Activated naive CD4-positive, alpha-beta T cell treated with anti-CD3 and anti-CD28 coated beads, Interleukin-2, amount 50 U/mL, for 72 hours (primary cell): ENCODE measurements at regions not wholly inside any gene's neighbourhood (a gene's known extent, or its start where the extent isn't known, plus 50 kb on each side); places are given as distances from the start of the nearest gene placed in this dataset.

Source experiments
- ATAC-seq, 2 donors: fragments of 150-1000 bp; cut with Tn5 transposase; 2 replicates each; pipeline ENCODE4 v1.10.0; 2021; ENCODE audit warnings: mild to moderate bottlenecking in 2 of 2, moderate library complexity in 2 of 2
- DNase-seq, 2 donors: peaks; one replicate each; pipeline ENCODE4 v3.0.0; 2021 to 2022; ENCODE audit warnings: low spot score in 2 of 2
- H3K27ac Mint-ChIP-seq, 2 donors: one replicate each; pipeline ENCODE4 v1.8.0; 2022; ENCODE audit warnings: mild to moderate bottlenecking in 2 of 2, mixed read lengths in 2 of 2
- H3K36me3 Mint-ChIP-seq, 2 donors: one replicate each; pipeline ENCODE4 v1.8.0; 2022; ENCODE audit warnings: mixed read lengths in 2 of 2
- H3K9me3 Mint-ChIP-seq, 2 donors: one replicate each; pipeline ENCODE4 v1.8.0; 2022; ENCODE audit warnings: mixed read lengths in 2 of 2

DNA sequence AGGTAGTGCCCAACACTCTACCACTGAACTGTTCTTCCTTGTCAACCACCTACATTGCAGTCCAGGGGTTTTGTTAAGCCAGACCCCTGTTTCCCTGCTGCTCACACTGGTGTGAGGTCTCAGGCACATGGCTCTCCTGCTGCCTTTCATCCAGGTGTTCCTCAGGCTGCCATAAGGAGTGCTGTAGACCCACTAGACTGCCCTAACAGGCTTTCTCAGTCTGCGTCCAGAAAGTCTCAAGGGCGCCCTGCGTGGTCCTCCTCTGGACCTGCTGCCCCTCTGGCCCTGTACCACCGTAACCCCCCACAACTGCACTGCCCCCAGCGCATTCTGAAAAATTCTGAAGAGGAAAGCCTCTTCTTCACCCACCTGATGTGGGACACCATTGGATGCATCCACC is 225.7 kb upstream of the ANKRD30A start:
- no peaks in the 10 kb centered on the region for H3K36me3 Mint-ChIP-seq
- H3K9me3 Mint-ChIP-seq: peaks cover 6 to 15% of the 10 kb centered on the region in 2 donors
- H3K27ac Mint-ChIP-seq: no peak overlapping the region
- ATAC-seq: no peak
- DNase-seq: no peak

DNA sequence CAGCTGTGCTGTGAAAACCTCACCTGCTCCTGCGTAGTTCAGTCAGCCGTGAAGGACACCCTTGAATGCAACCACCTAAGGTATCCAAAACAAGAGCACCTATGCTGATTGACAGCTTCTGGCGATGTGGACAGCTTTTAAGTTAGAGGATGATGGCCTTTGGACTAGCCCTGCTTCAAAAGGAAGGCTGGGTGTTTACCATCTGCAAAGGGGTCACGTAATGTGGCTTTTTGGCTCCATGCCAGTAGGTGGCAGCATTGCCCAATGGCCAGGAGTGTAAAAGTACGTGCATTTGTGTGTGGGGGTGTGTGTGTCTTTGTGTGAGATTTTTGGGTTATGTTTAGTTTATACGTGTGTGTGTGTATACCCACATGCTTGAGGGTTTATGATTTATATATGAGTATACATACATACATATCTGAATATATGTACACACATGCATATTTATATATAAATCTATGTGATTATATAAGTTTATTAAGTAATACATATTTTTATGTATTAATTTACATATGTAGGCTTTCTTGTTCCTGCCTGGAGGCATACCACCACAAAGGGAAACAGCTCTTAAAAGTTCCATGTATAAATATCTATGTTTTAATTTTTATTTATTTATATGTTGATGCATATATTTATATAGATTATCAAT is 236.3 kb upstream of the ANKRD30A start:
- H3K36me3 Mint-ChIP-seq: no peaks in the 10 kb centered on the region
- ATAC-seq: peak; percentile 52 to 53
- H3K27ac Mint-ChIP-seq: no peak overlapping the region
- DNase-seq: peak in 1 of 2 donors; percentile 56
- no peaks in the 10 kb centered on the region for H3K9me3 Mint-ChIP-seq

DNA sequence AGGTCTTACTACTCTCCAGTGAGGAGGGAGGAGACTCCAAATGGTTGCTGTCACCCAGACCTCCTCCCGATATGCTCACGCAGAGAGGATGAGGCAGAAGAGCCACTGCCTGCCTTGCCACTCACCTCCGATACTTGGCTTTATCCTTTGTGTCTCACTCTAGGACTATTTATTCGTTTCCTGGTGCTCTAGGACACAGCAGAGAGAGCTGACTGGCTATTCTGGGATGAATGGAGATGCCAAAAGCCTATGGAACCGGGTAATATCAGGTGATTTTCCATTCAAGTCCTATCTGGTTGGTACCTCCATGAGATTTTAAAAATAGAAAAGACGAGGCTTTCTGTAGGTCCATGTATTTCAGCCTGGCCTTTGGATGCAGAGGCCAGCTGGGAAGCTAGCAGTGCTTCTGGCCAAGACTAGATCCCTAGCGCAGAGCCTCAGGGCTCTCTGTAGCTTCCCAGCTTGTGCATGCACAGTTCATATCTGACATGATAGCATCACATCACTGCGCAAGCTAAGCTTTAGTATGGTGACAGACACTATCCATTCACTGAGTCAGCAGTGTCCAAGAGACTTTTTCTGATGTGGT is 239.0 kb upstream of the ANKRD30A start:
- H3K9me3 Mint-ChIP-seq: no peaks in the 10 kb centered on the region

GRCh38 chr10:36885746-36886145 is 239.7 kb upstream of the ANKRD30A start:
- DNase-seq (no peak), ATAC-seq (no peak)
- Mint-ChIP-seq H3K36me3 (no peaks in the 10 kb centered on the region), H3K9me3 (no peaks in the 10 kb centered on the region), H3K27ac (no peak overlapping the region)

More for the DNA sequence above, 239.0 kb upstream of the ANKRD30A start:
- Mint-ChIP-seq H3K27ac (no peak overlapping the region), H3K36me3 (no peaks in the 10 kb centered on the region)
- DNase-seq (no peak), ATAC-seq (no peak)

DNA sequence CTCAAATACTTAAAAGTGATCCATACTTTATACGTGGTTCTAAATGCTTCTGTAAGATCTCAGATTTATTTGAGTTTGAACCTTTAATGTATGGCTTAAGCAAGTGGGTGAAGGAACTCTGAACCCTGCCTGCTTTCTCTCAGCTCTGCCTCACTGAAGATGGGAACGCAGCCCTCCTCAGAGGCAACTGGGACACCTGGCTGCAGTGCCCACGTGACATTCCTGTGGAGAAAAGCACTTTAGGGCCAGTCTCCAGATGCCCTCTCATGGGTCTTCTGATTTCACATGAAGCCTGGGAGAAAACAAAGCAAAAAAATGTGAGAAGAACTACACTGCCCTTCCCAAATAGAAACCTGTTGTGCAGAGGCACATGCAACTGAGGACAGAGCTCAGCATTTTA is 242.6 kb upstream of the ANKRD30A start:
- Mint-ChIP-seq H3K9me3 (no peaks in the 10 kb centered on the region), H3K36me3 (no peaks in the 10 kb centered on the region)

GRCh38 chr10:36880898-36881297 is 244.5 kb upstream of the ANKRD30A start:
- no peak for DNase-seq
- H3K36me3 Mint-ChIP-seq: no peaks in the 10 kb centered on the region
- H3K9me3 Mint-ChIP-seq: no peaks in the 10 kb centered on the region
- ATAC-seq: no peak
- no peak overlapping the region for H3K27ac Mint-ChIP-seq

More for the DNA sequence above, 242.6 kb upstream of the ANKRD30A start:
- ATAC-seq: no peak
- no peak overlapping the region for H3K27ac Mint-ChIP-seq
- no peak for DNase-seq

DNA sequence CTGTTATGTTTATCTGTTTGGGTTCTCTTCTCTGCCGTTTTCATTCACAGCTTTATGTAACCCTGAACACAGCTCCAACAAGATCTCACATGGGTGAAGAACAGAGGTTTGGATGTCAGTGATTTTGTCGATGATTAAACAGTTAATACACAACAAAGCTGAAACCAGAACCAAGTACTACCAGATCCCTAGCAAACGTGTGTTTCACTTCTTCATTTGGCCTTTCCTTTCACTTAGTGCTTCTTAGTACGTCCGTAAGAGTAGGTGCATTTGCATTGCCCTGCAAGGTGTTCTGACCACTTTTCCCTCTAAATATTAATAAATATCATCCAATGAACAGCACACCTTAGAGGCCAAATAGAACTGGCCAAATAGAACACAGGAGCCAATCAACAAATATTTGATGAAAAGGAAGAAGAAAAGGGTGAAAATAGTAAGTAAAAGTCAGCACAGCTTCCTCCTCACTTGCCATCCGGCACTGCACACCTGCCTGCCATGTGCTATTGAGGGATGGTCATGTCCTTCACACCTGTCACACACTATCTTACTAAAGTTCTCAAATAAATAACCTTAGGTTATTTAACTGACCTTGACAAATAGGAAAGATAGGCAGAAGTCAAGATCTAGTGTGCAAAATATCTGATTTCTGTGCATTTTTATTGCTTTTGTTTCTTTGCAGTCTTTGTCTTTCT is 252.6 kb upstream of the ANKRD30A start:
- Mint-ChIP-seq H3K27ac (no peak overlapping the region), H3K36me3 (no peaks in the 10 kb centered on the region), H3K9me3 (no peaks in the 10 kb centered on the region)
- DNase-seq (no peak), ATAC-seq (no peak)

DNA sequence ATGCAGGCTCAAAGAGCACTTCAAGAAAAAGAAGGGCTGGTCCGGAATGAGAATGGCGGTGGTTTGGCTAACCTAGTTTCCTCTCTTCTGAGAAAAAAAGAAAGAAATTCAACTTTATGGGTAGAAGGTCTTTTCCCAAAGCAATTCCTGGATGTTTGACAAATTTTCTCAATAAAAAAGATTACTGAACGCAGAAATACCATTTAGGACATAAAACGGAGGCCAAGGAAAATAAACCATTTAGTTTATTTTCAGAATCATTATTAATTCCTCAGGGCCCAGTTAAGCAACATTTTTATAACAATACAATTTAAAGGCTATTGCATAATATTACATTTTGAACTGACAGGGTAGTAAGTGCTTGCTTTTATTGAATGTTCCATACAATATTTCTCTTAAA is 284.6 kb upstream of the ANKRD30A start:
- peaks cover 11 to 15% of the 10 kb centered on the region in 2 donors for H3K9me3 Mint-ChIP-seq
- H3K27ac Mint-ChIP-seq: no peak overlapping the region
- DNase-seq: no peak
- peaks cover 0 to 5% of the 10 kb centered on the region in 2 donors for H3K36me3 Mint-ChIP-seq
- ATAC-seq: no peak

DNA sequence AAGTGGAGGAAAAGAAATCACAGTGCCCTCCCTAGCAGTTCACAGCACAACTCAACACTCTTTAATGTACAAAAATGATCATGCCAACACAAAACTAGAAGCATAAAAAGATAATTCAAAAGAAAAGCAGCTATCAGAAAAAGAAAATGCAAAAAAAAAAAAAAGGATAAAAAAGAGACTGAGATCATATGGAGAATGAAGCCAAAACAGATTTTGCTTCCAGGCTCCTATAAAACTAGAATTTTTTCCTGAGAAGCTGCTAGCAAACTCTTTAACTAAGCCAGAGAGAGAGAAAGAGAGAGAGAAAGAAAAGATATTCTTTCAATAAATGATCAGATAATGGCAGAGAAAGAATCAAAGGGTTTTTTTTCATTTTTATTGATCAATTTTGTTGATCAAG is 288.0 kb upstream of the ANKRD30A start:
- Mint-ChIP-seq H3K27ac (no peak overlapping the region), H3K36me3 (peaks cover 0 to 5% of the 10 kb centered on the region in 2 donors), H3K9me3 (peaks cover 11 to 15% of the 10 kb centered on the region in 2 donors)
- DNase-seq: no peak
- no peak for ATAC-seq

- Mint-ChIP-seq H3K36me3 (no peaks in the 10 kb centered on the region), H3K27ac (no peak overlapping the region), H3K9me3 (peaks cover 8 to 17% of the 10 kb centered on the region in 2 donors)
- ATAC-seq (no peak), DNase-seq (no peak)
These were observed 305.6 kb upstream of the ANKRD30A start for GRCh38 chr10:36819781-36820180.

GRCh38 chr10:36817898-36818297 is 307.5 kb upstream of the ANKRD30A start:
- ATAC-seq (no peak), DNase-seq (no peak)
- Mint-ChIP-seq H3K9me3 (peaks cover 11 to 12% of the 10 kb centered on the region in 2 donors), H3K27ac (no peak overlapping the region), H3K36me3 (no peaks in the 10 kb centered on the region)

GRCh38 chr10:36808625-36809362 is 316.6 kb upstream of the ANKRD30A start:
- DNase-seq: no peak
- H3K27ac Mint-ChIP-seq: no peak overlapping the region
- no peaks in the 10 kb centered on the region for H3K36me3 Mint-ChIP-seq
- ATAC-seq: no peak
- H3K9me3 Mint-ChIP-seq: peaks cover 0 to 9% of the 10 kb centered on the region in 2 donors

- DNase-seq: no peak
- Mint-ChIP-seq H3K36me3 (no peaks in the 10 kb centered on the region), H3K27ac (no peak overlapping the region), H3K9me3 (peaks cover 4 to 5% of the 10 kb centered on the region in 2 donors)
- no peak for ATAC-seq
These were observed 322.2 kb upstream of the ANKRD30A start for GRCh38 chr10:36803229-36803628.

DNA sequence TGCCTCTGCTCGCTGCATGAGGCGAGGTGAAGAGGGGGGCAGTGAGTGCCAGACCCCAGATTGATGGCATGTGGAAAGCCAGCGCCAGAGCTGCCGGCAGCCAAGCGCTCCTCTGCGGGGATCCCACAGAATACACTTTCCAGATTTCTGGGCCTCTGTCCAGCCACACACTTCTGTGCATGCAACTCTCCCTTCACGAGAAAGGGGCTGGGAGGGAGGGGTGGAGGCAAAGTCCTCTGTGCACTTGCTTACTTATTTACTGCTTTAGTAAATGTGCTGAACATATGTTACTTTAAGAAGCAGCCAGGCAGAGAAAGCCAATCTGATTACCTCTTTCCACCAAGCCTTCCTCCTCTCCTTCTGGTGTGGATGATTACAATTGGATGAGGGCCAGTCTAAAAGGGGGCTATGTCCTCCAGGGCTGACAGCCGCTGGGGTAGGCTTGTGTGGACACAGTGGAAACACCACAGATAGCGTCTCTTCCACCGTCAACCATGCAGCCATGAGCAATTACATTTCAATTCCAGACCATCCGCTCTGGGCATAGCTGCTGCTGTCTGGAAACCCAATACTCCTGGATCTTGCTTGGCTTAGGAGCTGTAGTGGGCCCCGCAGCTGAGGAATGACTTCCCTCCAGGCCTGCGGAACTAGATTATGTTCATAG is 322.8 kb upstream of the ANKRD30A start:
- ATAC-seq: no peak
- Mint-ChIP-seq H3K9me3 (peaks cover 4 to 5% of the 10 kb centered on the region in 2 donors), H3K27ac (no peak overlapping the region), H3K36me3 (no peaks in the 10 kb centered on the region)
- no peak for DNase-seq

GRCh38 chr10:36801660-36802059 is 323.7 kb upstream of the ANKRD30A start:
- H3K27ac Mint-ChIP-seq: no peak overlapping the region
- ATAC-seq: no peak
- no peak for DNase-seq
- H3K9me3 Mint-ChIP-seq: peaks cover 4 to 5% of the 10 kb centered on the region in 2 donors
- H3K36me3 Mint-ChIP-seq: no peaks in the 10 kb centered on the region

DNA sequence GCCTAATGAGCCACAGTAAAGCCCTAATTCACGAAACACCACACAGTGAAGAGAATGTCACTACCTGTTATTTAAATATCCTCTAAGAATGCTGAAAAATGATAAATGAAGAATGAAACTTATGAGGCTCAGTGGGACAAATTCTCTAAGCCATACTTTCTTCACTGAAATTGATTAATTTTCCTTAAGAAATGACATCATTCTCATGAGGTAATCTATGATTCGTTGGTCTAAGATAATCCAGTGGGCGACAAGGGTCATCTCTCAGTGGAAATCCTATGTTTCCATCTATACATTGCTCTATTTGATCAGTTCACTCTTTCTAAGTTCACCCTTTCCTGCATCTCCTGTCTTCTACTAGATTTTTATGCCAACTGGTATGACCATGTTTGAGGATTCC is 330.4 kb upstream of the ANKRD30A start:
- ATAC-seq (no peak), DNase-seq (no peak)
- no peaks in the 10 kb centered on the region for H3K36me3 Mint-ChIP-seq
- H3K9me3 Mint-ChIP-seq: peaks cover 12 to 19% of the 10 kb centered on the region in 2 donors
- no peak overlapping the region for H3K27ac Mint-ChIP-seq

DNA sequence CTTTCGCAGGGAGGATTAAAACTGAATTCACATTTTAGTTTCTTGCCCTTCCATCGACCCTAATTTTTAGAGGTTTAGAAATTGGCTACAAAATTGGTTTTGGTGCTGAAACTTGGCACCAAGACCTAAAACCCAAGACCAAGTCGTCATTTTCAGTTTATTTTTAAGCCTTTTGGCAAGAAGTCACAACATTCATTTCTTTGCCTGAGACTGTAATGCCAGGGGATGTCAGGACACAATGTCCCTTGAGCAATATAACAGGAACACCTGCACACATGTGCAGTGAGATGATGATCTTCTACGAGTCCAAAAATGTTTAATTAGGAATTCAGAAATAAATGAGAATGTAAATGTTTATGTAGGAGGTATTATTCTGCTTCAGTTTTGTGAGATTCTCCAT is 335.4 kb upstream of the ANKRD30A start:
- Mint-ChIP-seq H3K9me3 (peaks cover 7 to 16% of the 10 kb centered on the region in 2 donors), H3K27ac (no peak overlapping the region), H3K36me3 (no peaks in the 10 kb centered on the region)
- no peak for ATAC-seq
- no peak for DNase-seq
